HCT116 (cell line): ENCODE measurements at regions not wholly inside any gene's neighbourhood (a gene's known extent, or its start where the extent isn't known, plus 50 kb on each side); places are given as distances from the start of the nearest gene placed in this dataset.

Experiments
- ATAC-seq: fragments of 200-7000 bp; cut with Tn5 transposase; 2 replicates; pipeline ENCODE4 v1.9.1; 2020; ENCODE audit warnings: mild to moderate bottlenecking, moderate library complexity
- BruUV-seq: library from RNA; stranded (reverse); fragments of 400-500 nt; replicated peaks from 2 replicates; lab custom pipeline; 2021; lab: Mats Ljungman, UMichigan
- CTCF ChIA-PET: fragments of 300-600 bp; sonication (Branson Sonifier 250); formaldehyde crosslinking; loops from one replicate; lab custom pipeline; 2021; ENCODE audit warnings: antibody characterized with exemption; lab: Charles Lee
- POLR2A ChIA-PET: fragments of 300-600, 350-600 bp; sonication (Branson Sonifier 250); formaldehyde crosslinking; loops from one replicate; lab custom pipeline; 2021; ENCODE audit warnings: antibody characterized with exemption; lab: Charles Lee
- RAD21 ChIA-PET, 2 experiments: fragments of 300-600 bp; sonication (Branson Sonifier 250); formaldehyde crosslinking; loops; one replicate each; lab custom pipeline; 2023; ENCODE audit warnings: low total read pairs in 2 of 2; ENCODE audit not compliant: uncharacterized antibody in 2 of 2, unreplicated experiment in 2 of 2, low non-redundant PET in 1 of 2; lab: Charles Lee
- DNase-seq: peaks from one replicate; pipeline ENCODE4 v3.0.0-alpha.2; 2010; ENCODE audit warnings: low read depth, low spot score
- H2AFZ ChIP-seq: fragments of 200-600 bp; shearing (Covaris generic), sonication (generic); 2 replicates; pipeline ENCODE4 v1.6.1; 2017; ENCODE audit warnings: low read depth, mixed run types, mixed read lengths, antibody characterized with exemption, low read length; ENCODE audit not compliant: poor library complexity, severe bottlenecking
- H3K27ac ChIP-seq: 2 replicates; pipeline ENCODE4 v1.5.1; 2012; ENCODE audit warnings: low read depth, low read length
- H3K27me3 ChIP-seq: fragments of 200-600 bp; sonication (generic); 2 replicates; pipeline ENCODE4 v1.6.1; 2016; ENCODE audit warnings: mixed run types, low read length, mixed read lengths; ENCODE audit not compliant: insufficient read depth
- H3K36me3 ChIP-seq, 2 experiments: fragments of 200-500 bp in 1 of 2; fragments of 200-600 bp in 1 of 2; sonication (Bioruptor generic) in 1 of 2; sonication (generic) in 1 of 2; 2 replicates each; pipeline versions ENCODE4 v1.5.1 to v1.6.1; 2014 to 2016; ENCODE audit warnings: low read length in 2 of 2, inconsistent platforms in 1 of 2, mixed read lengths in 1 of 2, mixed run types in 1 of 2; ENCODE audit not compliant: insufficient read depth in 2 of 2, control insufficient read depth in 1 of 2
- H3K4me1 ChIP-seq, 2 experiments: fragments of 200-600 bp in 1 of 2; sonication (generic) in 1 of 2; 2 replicates each; pipeline versions ENCODE4 v1.5.1 to v1.6.1; 2012 to 2017; ENCODE audit warnings: low read length in 2 of 2, inconsistent platforms in 1 of 2, mild to moderate bottlenecking in 1 of 2, mixed read lengths in 1 of 2, mixed run types in 1 of 2, moderate library complexity in 1 of 2; ENCODE audit not compliant: insufficient read depth in 2 of 2, control insufficient read depth in 1 of 2
- H3K4me2 ChIP-seq: fragments of 200-600 bp; sonication (generic); 2 replicates; pipeline ENCODE4 v1.6.1; 2017; ENCODE audit warnings: mixed run types, low read length, mixed read lengths
- H3K4me3 ChIP-seq, 2 experiments: fragments of 200-600 bp in 1 of 2; sonication (generic) in 1 of 2; replicated peaks in 1 of 2; 2 replicates each; pipeline ENCODE4 v1.5.1; 2011 to 2016; ENCODE audit warnings: low read length in 2 of 2, control low read depth in 1 of 2, low read depth in 1 of 2, mild to moderate bottlenecking in 1 of 2, mixed read lengths in 1 of 2, mixed run types in 1 of 2
- H3K79me2 ChIP-seq: fragments of 200-600 bp; sonication (generic); 2 replicates; pipeline ENCODE4 v1.6.1; 2017; ENCODE audit warnings: mild to moderate bottlenecking, mixed run types, low read length, moderate library complexity, mixed read lengths; ENCODE audit not compliant: insufficient read depth
- H3K9ac ChIP-seq: fragments of 200-600 bp; sonication (generic); 2 replicates; pipeline ENCODE4 v1.6.1; 2016; ENCODE audit warnings: low read length, mixed read lengths
- H3K9me2 ChIP-seq: fragments of 200-600 bp; sonication (generic), shearing (Covaris generic); 2 replicates; pipeline ENCODE4 v1.6.1; 2017; ENCODE audit warnings: mixed run types, mild to moderate bottlenecking, moderate library complexity; ENCODE audit not compliant: insufficient read depth
- H3K9me3 ChIP-seq, 2 experiments: fragments of 200-500 bp in 1 of 2; fragments of 200-600 bp in 1 of 2; sonication (Bioruptor generic) in 1 of 2; sonication (generic) in 1 of 2; 2 replicates each; pipeline ENCODE4 v1.6.1; 2014 to 2017; ENCODE audit warnings: low read length in 2 of 2, mixed read lengths in 2 of 2, inconsistent platforms in 1 of 2, low read depth in 1 of 2, mild to moderate bottlenecking in 1 of 2, mixed run types in 1 of 2, moderate library complexity in 1 of 2; ENCODE audit not compliant: control insufficient read depth in 1 of 2, insufficient read depth in 1 of 2
- H4K20me1 ChIP-seq: fragments of 200-600 bp; sonication (generic), shearing (Covaris generic); 2 replicates; pipeline ENCODE4 v1.6.1; 2017; ENCODE audit warnings: mixed run types, mild to moderate bottlenecking, moderate library complexity; ENCODE audit not compliant: insufficient read depth
- CBX3 ChIP-seq: IDR thresholded peaks from 2 replicates; pipeline ENCODE4 v1.6.1; 2012; ENCODE audit warnings: low read depth
- CEBPB ChIP-seq: IDR thresholded peaks from 2 replicates; pipeline ENCODE4 v1.6.1; 2012; ENCODE audit warnings: low read depth
- EGR1 ChIP-seq: IDR thresholded peaks from 2 replicates; pipeline ENCODE4 v1.6.1; 2012; ENCODE audit warnings: low read depth
- ELF1 ChIP-seq: IDR thresholded peaks from 2 replicates; pipeline ENCODE4 v1.6.1; 2012; ENCODE audit warnings: low read depth, borderline replicate concordance
- EZH2phosphoT487 ChIP-seq: fragments of 200-600 bp; IDR thresholded peaks from 2 replicates; pipeline ENCODE4 v1.6.1; 2018; ENCODE audit warnings: antibody characterized with exemption, borderline replicate concordance
- FOSL1 ChIP-seq: IDR thresholded peaks from 2 replicates; pipeline ENCODE4 v1.6.1; 2012; ENCODE audit warnings: low read depth
- POLR2A ChIP-seq: IDR thresholded peaks from 2 replicates; pipeline ENCODE4 v1.7.0; 2011; ENCODE audit warnings: borderline replicate concordance; ENCODE audit not compliant: insufficient read depth, insufficient read length; ENCODE audit errors: extremely low read depth
- POLR2AphosphoS5 ChIP-seq: IDR thresholded peaks from 2 replicates; pipeline ENCODE4 v1.6.1; 2011; ENCODE audit warnings: mild to moderate bottlenecking, low read depth, low read length, moderate library complexity
- RAD21 ChIP-seq: IDR thresholded peaks from 2 replicates; pipeline ENCODE4 v1.6.1; 2012; ENCODE audit warnings: low read depth, mild to moderate bottlenecking
- SIN3A ChIP-seq: IDR thresholded peaks from 2 replicates; pipeline ENCODE4 v1.6.1; 2012; ENCODE audit warnings: low read depth
- SP1 ChIP-seq: IDR thresholded peaks from 2 replicates; pipeline ENCODE4 v1.6.1; 2012; ENCODE audit warnings: low read depth
- SRF ChIP-seq: IDR thresholded peaks from 2 replicates; pipeline ENCODE4 v1.6.1; 2012; ENCODE audit warnings: low read depth
- TCF7L2 ChIP-seq: IDR thresholded peaks from 2 replicates; pipeline ENCODE4 v1.7.0; 2011; ENCODE audit warnings: borderline replicate concordance, inconsistent platforms; ENCODE audit not compliant: insufficient read depth, insufficient read length; ENCODE audit errors: extremely low read depth
- intact Hi-C: fragments of 100-400 bp; cut with micrococcal nuclease; formaldehyde crosslinking; loops from 2 replicates; pipeline ENCODE4 v1.10.0; 2022
- TF ChIP-seq, protein P1 (sequence below): IDR thresholded peaks from 2 replicates; pipeline ENCODE4 v1.6.1; 2012
- TF ChIP-seq, protein P2 (sequence below): IDR thresholded peaks from 2 replicates; pipeline ENCODE4 v1.6.1; 2012
- TF ChIP-seq, protein P3 (sequence below), 3 experiments: fragments of 200-600 bp in 1 of 3; sonication (generic) in 1 of 3; IDR thresholded peaks in 2 of 3; conservative IDR thresholded peaks in 1 of 3; 2 replicates each; pipeline ENCODE4 v1.5.1; 2012 to 2017; ENCODE audit warnings: low read depth in 2 of 3, low read length in 2 of 3, antibody characterized with exemption in 1 of 3, borderline replicate concordance in 1 of 3, control low read depth in 1 of 3, mild to moderate bottlenecking in 1 of 3, mixed read lengths in 1 of 3, mixed run types in 1 of 3, moderate library complexity in 1 of 3; ENCODE audit not compliant: insufficient read depth in 1 of 3

DNA sequence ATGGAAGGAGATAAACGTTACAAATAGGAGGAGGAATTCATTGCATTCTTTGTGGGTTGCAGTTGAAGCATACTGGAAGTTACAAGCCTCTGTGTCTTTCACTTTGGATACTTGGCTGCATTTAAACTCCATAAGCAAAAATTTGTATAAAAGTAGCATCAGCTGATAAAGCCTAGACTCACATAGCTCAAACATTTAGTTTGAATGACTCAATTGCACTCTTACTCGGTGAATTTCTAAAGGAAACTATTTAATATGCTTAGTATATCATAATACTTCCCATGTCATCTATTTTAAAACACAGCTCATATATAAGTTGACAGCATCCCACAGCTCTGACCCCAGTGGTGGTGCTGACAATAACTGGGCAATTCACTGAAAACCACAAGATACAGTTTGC is 596.6 kb upstream of the ZNF608 start (continued):
- TF ChIP-seq POLR2AphosphoS5 = no peak

DNA sequence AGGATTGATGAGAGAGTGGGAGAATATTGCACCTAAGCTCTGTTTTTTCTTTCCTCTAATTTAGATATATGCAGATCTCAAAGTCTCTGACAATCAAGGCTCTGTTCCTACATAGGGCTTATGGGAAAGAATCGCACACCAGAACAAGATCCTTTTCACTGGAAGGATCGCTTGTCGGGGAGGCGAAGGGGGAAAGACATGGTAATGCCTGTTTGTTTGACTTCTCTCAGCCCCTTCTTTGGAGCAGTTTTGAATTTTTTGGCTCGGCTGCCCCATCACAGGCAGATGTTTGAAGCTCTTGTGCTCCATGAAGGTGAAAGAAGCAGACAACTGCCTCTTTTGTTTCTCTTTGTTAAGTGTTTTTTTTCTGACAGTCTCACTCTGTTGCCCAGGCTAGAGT is 599.9 kb upstream of the ZNF608 start:
- no peaks in the 10 kb centered on the region for H3K36me3 ChIP-seq
- no peaks in the 10 kb centered on the region for H3K79me2 ChIP-seq
- no peaks in the 10 kb centered on the region for H3K27me3 ChIP-seq
- ChIA-PET POLR2A (no interaction called here), RAD21 (no interaction called here), CTCF (no interaction called here)
- no peak overlapping the region for H3K27ac ChIP-seq
- H3K4me3 ChIP-seq = no peak overlapping the region
- no peak overlapping the region for H2AFZ ChIP-seq
- BruUV-seq = no TSS peak
- no peaks in the 10 kb centered on the region for H3K9me3 ChIP-seq
- no peaks in the 10 kb centered on the region for H3K4me1 ChIP-seq
- no peak overlapping the region for H3K4me2 ChIP-seq
- DNase-seq (no peak), ATAC-seq (no peak)
- H4K20me1 ChIP-seq = no peaks in the 10 kb centered on the region
- no peaks in the 10 kb centered on the region for H3K9me2 ChIP-seq
- H3K9ac ChIP-seq = no peak overlapping the region
- intact Hi-C loops = no loop called here
- TF ChIP-seq SIN3A (no peak), SP1 (no peak), CEBPB (no peak), EGR1 (no peak), RAD21 (no peak), CBX3 (no peak), FOSL1 (no peak), TCF7L2 (no peak)
- TF ChIP-seq, protein P1, sequence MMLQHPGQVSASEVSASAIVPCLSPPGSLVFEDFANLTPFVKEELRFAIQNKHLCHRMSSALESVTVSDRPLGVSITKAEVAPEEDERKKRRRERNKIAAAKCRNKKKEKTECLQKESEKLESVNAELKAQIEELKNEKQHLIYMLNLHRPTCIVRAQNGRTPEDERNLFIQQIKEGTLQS = no peak
- TF ChIP-seq, all 23 proteins: peak for 0

DNA sequence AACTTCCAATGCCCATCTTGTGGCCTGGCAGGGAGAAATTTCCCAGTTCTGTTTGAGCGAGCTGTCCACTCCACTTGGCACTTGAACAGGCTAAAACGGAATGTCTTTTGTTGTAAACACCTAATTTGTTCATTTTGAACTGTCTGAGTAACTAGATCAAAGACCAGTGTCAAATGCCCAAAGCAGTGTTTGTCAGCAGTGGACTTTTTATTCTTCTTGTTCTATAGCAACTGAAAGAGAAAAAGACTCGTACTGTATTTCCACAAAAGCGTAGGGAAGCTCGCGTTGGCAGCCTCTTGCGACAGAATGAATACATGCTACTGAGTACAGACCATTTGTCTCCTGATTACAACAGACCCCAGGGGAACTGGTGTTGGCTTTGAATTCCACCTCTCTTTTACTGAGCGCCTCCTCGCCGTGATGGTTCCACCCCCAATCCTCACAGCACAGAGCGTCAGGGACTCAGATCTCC is 601.8 kb upstream of the ZNF608 start:
- Histone ChIP-seq H3K4me1 (no peaks in the 10 kb centered on the region), H3K9me2 (no peaks in the 10 kb centered on the region), H3K79me2 (no peaks in the 10 kb centered on the region), H3K27me3 (no peaks in the 10 kb centered on the region), H3K36me3 (no peaks in the 10 kb centered on the region), H2AFZ (no peak overlapping the region), H3K9ac (no peak overlapping the region), H3K9me3 (no peaks in the 10 kb centered on the region), H3K4me2 (no peak overlapping the region), H3K27ac (no peak overlapping the region), H4K20me1 (no peaks in the 10 kb centered on the region), H3K4me3 (no peak overlapping the region)
- no peak for DNase-seq
- ChIA-PET CTCF (no interaction called here), RAD21 (no interaction called here), POLR2A (no interaction called here)
- intact Hi-C loops = no loop called here
- BruUV-seq = no TSS peak
- ATAC-seq = no peak
- TF ChIP-seq POLR2A (no peak), POLR2AphosphoS5 (no peak), FOSL1 (no peak), SIN3A (no peak), EZH2phosphoT487 (no peak), ELF1 (no peak), RAD21 (no peak), CBX3 (no peak), SRF (no peak)
- TF ChIP-seq, protein P2, sequence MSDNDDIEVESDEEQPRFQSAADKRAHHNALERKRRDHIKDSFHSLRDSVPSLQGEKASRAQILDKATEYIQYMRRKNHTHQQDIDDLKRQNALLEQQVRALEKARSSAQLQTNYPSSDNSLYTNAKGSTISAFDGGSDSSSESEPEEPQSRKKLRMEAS = no peak
- TF ChIP-seq, protein P3, sequence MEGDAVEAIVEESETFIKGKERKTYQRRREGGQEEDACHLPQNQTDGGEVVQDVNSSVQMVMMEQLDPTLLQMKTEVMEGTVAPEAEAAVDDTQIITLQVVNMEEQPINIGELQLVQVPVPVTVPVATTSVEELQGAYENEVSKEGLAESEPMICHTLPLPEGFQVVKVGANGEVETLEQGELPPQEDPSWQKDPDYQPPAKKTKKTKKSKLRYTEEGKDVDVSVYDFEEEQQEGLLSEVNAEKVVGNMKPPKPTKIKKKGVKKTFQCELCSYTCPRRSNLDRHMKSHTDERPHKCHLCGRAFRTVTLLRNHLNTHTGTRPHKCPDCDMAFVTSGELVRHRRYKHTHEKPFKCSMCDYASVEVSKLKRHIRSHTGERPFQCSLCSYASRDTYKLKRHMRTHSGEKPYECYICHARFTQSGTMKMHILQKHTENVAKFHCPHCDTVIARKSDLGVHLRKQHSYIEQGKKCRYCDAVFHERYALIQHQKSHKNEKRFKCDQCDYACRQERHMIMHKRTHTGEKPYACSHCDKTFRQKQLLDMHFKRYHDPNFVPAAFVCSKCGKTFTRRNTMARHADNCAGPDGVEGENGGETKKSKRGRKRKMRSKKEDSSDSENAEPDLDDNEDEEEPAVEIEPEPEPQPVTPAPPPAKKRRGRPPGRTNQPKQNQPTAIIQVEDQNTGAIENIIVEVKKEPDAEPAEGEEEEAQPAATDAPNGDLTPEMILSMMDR (IDR thresholded peaks at IDR 0.05 in 2 of 3, conservative IDR thresholded peaks at IDR 0.05 in 1 of 3; ENCODE audit: borderline replicate concordance in 1 of 3, insufficient read depth in 1 of 3, low read depth in 2 of 3, low read length in 2 of 3) = no peak
- TF ChIP-seq, protein P1 = no peak
